ENCODE measurements at regions not wholly inside any gene's neighbourhood (a gene's known extent, or its start where the extent isn't known, plus 50 kb on each side); places are given as distances from the start of the nearest gene placed in this dataset.

- TF ChIP-seq CTCF (IDR thresholded peaks at IDR 0.05) (no peak), ZFX (IDR thresholded peaks at IDR 0.05; ENCODE audit: borderline replicate concordance) (no peak)
Observed at GRCh38 chr5:27479859-27480258, 441.5 kb upstream of the CDH9 start.
